T follicular helper cell (primary cell): ENCODE measurements at regions not wholly inside any gene's neighbourhood (a gene's known extent, or its start where the extent isn't known, plus 50 kb on each side); places are given as distances from the start of the nearest gene placed in this dataset.

Experiments
- DNase-seq: peaks from one replicate; pipeline ENCODE4 v3.0.0-alpha.2; 2020; ENCODE audit warnings: low read depth

GRCh38 chr15:70201425-70201775, 103.7 kb upstream of the TLE3 start:
- no peak for DNase-seq

GRCh38 chr15:70200511-70201424, 103.1 kb upstream of the TLE3 start:
- DNase-seq: no peak

- DNase-seq: no peak
Measured at GRCh38 chr15:70199540-70200410, 102.1 kb upstream of the TLE3 start.

GRCh38 chr15:70199124-70199482, 101.4 kb upstream of the TLE3 start:
- DNase-seq: no peak

GRCh38 chr15:70198441-70199123, 100.9 kb upstream of the TLE3 start:
- no peak for DNase-seq

GRCh38 chr15:70197945-70198361, 100.2 kb upstream of the TLE3 start:
- no peak for DNase-seq

- no peak for DNase-seq
Measured at GRCh38 chr15:70197318-70197944, 99.7 kb upstream of the TLE3 start.

GRCh38 chr15:70196372-70197316, 98.9 kb upstream of the TLE3 start:
- peak; percentile 31 for DNase-seq

- DNase-seq: no peak
Measured at GRCh38 chr15:70195587-70196305, 98.0 kb upstream of the TLE3 start.

- DNase-seq: no peak
Measured at GRCh38 chr15:70195171-70195570, 97.5 kb upstream of the TLE3 start.

- DNase-seq: no peak
Measured at GRCh38 chr15:70194266-70194665, 96.5 kb upstream of the TLE3 start.

GRCh38 chr15:70193734-70194133, 96.0 kb upstream of the TLE3 start:
- DNase-seq: no peak

- DNase-seq: no peak
Measured at GRCh38 chr15:70192490-70192889, 94.8 kb upstream of the TLE3 start.

- no peak for DNase-seq
Measured at GRCh38 chr15:70192041-70192440, 94.3 kb upstream of the TLE3 start.

GRCh38 chr15:70190965-70191364, 93.2 kb upstream of the TLE3 start:
- DNase-seq: no peak

- DNase-seq: no peak
Measured at GRCh38 chr15:70189826-70190695, 92.3 kb upstream of the TLE3 start.

- DNase-seq: no peak
Measured at GRCh38 chr15:70188286-70188685, 90.6 kb upstream of the TLE3 start.

GRCh38 chr15:70187331-70187730, 89.6 kb upstream of the TLE3 start:
- no peak for DNase-seq

- no peak for DNase-seq
Measured at GRCh38 chr15:70186152-70186551, 88.4 kb upstream of the TLE3 start.
